PC-9 (cell line): ENCODE measurements at regions not wholly inside any gene's neighbourhood (a gene's known extent, or its start where the extent isn't known, plus 50 kb on each side); places are given as distances from the start of the nearest gene placed in this dataset.

Experiments
- BruUV-seq: library from RNA; stranded (reverse); fragments of 400-500 nt; replicated peaks from 2 replicates; lab custom pipeline; 2021; lab: Mats Ljungman, UMichigan
- CTCF ChIA-PET: fragments of 300-600 bp; sonication (Branson Sonifier 250); formaldehyde crosslinking; loops from one replicate; lab custom pipeline; 2022; ENCODE audit warnings: antibody characterized with exemption; lab: Charles Lee
- POLR2A ChIA-PET: fragments of 300-600 bp; sonication (Branson Sonifier 250); formaldehyde crosslinking; loops from one replicate; lab custom pipeline; 2022; ENCODE audit warnings: antibody characterized with exemption; ENCODE audit not compliant: unreplicated experiment; lab: Charles Lee
- DNase-seq, 2 experiments: peaks; one replicate each; pipeline versions ENCODE4 v3.0.0 to v3.0.0-alpha.2; 2015 to 2022; ENCODE audit warnings: mixed read lengths in 1 of 2
- H2AFZ ChIP-seq: fragments of 200-600 bp; sonication (generic); 2 replicates; pipeline ENCODE4 v1.8.1; 2017; ENCODE audit warnings: antibody characterized with exemption
- H3F3A ChIP-seq: fragments of 200-600 bp; sonication (generic); 2 replicates; pipeline ENCODE4 v1.8.1; 2017; ENCODE audit warnings: antibody characterized with exemption, mild to moderate bottlenecking, low read depth; ENCODE audit not compliant: insufficient read depth
- H3K27ac ChIP-seq: fragments of 200-600 bp; sonication (generic); 2 replicates; pipeline ENCODE4 v1.6.1; 2016; ENCODE audit warnings: mixed run types
- H3K27me3 ChIP-seq: fragments of 200-600 bp; sonication (generic); 2 replicates; pipeline ENCODE4 v1.6.1; 2016; ENCODE audit warnings: low read depth, mixed run types; ENCODE audit not compliant: insufficient read depth
- H3K36me3 ChIP-seq: fragments of 200-600 bp; sonication (generic); 2 replicates; pipeline ENCODE4 v1.6.1; 2016; ENCODE audit warnings: low read depth, mixed run types
- H3K4me1 ChIP-seq: fragments of 200-600 bp; sonication (generic); replicated peaks from 2 replicates; pipeline ENCODE4 v1.6.1; 2016; ENCODE audit warnings: mixed run types; ENCODE audit not compliant: insufficient read depth
- H3K4me2 ChIP-seq: fragments of 200-600 bp; sonication (generic); 2 replicates; pipeline ENCODE4 v1.6.1; 2017; ENCODE audit warnings: mixed run types
- H3K4me3 ChIP-seq: fragments of 200-600 bp; sonication (generic); 2 replicates; pipeline ENCODE4 v1.6.1; 2016; ENCODE audit warnings: mixed run types
- H3K79me2 ChIP-seq: fragments of 200-600 bp; sonication (generic); 2 replicates; pipeline ENCODE4 v1.6.1; 2017; ENCODE audit warnings: low read depth, mixed run types
- H3K9me2 ChIP-seq: fragments of 200-600 bp; sonication (generic); 2 replicates; pipeline ENCODE4 v1.8.1; 2017; ENCODE audit warnings: mild to moderate bottlenecking; ENCODE audit not compliant: insufficient read depth
- H3K9me3 ChIP-seq: fragments of 200-600 bp; sonication (generic); 2 replicates; pipeline ENCODE4 v1.8.1; 2016; ENCODE audit warnings: low read depth; ENCODE audit not compliant: insufficient read depth
- H4K20me1 ChIP-seq: fragments of 200-600 bp; sonication (generic); 2 replicates; pipeline ENCODE4 v1.8.1; 2017; ENCODE audit not compliant: insufficient read depth
- EZH2 ChIP-seq: fragments of 200-600 bp; sonication (generic); IDR thresholded peaks from 2 replicates; pipeline ENCODE4 v1.8.0; 2017; ENCODE audit warnings: antibody characterized with exemption, low read depth
- intact Hi-C: fragments of 100-400 bp; cut with micrococcal nuclease; formaldehyde crosslinking; loops from one replicate; pipeline ENCODE4 v1.10.0; 2022; ENCODE audit not compliant: unreplicated experiment
- TF ChIP-seq, protein P1 (sequence below): fragments of 200-600 bp; sonication (generic); conservative IDR thresholded peaks from 2 replicates; pipeline ENCODE4 v1.6.1; 2017; ENCODE audit warnings: mixed run types, antibody characterized with exemption, mild to moderate bottlenecking, moderate library complexity

DNA sequence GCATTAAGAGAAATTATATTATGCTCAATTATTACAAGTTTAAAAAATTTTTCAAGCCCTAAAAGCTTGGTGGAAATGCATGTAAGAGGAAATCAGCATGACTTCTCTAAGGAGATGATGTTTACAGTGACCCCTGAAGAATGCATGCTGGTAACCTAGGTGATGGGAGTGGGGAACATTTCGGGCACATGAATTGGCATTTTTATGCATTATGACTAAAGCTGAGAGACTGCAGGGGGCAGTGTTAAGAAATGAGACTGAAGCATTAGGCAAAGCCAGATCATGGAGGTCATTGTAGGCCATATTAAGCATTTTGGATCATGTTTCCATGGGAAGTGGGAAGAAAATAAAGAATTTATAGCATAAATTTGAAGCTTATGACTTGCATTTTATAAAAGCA, 421.3 kb downstream of the FAT4 start:
- TF ChIP-seq EZH2, result no peak
- TF ChIP-seq, protein P1, sequence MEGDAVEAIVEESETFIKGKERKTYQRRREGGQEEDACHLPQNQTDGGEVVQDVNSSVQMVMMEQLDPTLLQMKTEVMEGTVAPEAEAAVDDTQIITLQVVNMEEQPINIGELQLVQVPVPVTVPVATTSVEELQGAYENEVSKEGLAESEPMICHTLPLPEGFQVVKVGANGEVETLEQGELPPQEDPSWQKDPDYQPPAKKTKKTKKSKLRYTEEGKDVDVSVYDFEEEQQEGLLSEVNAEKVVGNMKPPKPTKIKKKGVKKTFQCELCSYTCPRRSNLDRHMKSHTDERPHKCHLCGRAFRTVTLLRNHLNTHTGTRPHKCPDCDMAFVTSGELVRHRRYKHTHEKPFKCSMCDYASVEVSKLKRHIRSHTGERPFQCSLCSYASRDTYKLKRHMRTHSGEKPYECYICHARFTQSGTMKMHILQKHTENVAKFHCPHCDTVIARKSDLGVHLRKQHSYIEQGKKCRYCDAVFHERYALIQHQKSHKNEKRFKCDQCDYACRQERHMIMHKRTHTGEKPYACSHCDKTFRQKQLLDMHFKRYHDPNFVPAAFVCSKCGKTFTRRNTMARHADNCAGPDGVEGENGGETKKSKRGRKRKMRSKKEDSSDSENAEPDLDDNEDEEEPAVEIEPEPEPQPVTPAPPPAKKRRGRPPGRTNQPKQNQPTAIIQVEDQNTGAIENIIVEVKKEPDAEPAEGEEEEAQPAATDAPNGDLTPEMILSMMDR, result no peak
- H3K27ac ChIP-seq, result no peak overlapping the region
- no peaks in the 10 kb centered on the region for H4K20me1 ChIP-seq
- POLR2A ChIA-PET, result no interaction called here
- 0 out of 2 replicates have a peak, but pooled peaks cover 4% of the 10 kb centered on the region for H3K4me1 ChIP-seq
- CTCF ChIA-PET, result no interaction called here
- no peak overlapping the region for H3K4me3 ChIP-seq
- H3K79me2 ChIP-seq, result no peaks in the 10 kb centered on the region
- H3K27me3 ChIP-seq, result no peaks in the 10 kb centered on the region
- H3K4me2 ChIP-seq, result no peak overlapping the region
- no peaks in the 10 kb centered on the region for H3K9me2 ChIP-seq
- no TSS peak for BruUV-seq
- intact Hi-C loops, result loop anchor here (10.0 kb wide), 1 partner anchor 351 kb away; no protein-coding TSS in a partner anchor
- no peak overlapping the region for H2AFZ ChIP-seq
- no peaks in the 10 kb centered on the region for H3F3A ChIP-seq
- no peaks in the 10 kb centered on the region for H3K9me3 ChIP-seq
- no peaks in the 10 kb centered on the region for H3K36me3 ChIP-seq
- peak in 1 of 2 experiments; percentile 2 for DNase-seq

DNA sequence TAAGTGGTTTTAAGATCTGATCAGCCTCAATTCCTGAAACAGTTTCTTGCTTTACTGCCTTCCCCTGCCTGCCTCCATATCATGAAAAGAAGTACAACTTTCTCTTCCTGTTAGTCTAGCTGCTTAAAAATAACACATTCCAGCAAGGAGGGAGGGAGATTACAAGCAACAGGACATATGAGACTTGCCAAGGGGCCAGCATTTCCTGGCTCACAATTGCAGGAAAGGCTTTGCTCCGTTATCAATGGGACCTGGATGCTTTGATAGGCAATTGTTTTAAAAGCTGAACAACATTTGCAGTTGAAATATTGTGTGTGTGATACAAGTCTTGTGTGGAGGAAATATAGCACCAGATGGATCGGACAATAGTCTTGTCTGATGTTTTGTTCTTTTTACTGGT, 425.0 kb downstream of the FAT4 start:
- Histone ChIP-seq H2AFZ (no peak overlapping the region), H3K9me3 (no peaks in the 10 kb centered on the region), H3K4me3 (no peak overlapping the region), H3K79me2 (no peaks in the 10 kb centered on the region), H3F3A (no peaks in the 10 kb centered on the region), H3K4me2 (no peak overlapping the region), H3K36me3 (no peaks in the 10 kb centered on the region), H3K27ac (no peak overlapping the region), H3K27me3 (no peaks in the 10 kb centered on the region), H3K4me1 (0 out of 2 replicates have a peak, but pooled peaks cover 4% of the 10 kb centered on the region), H4K20me1 (no peaks in the 10 kb centered on the region), H3K9me2 (no peaks in the 10 kb centered on the region)
- intact Hi-C loops, result loop anchor here (10.0 kb wide), 1 partner anchor 355 kb away; no protein-coding TSS in a partner anchor
- no peak for TF ChIP-seq EZH2
- TF ChIP-seq, protein P1, result no peak
- DNase-seq, result no peak
- BruUV-seq, result no TSS peak
- CTCF ChIA-PET, result interaction anchor here (0.5 kb wide), 1 partner anchor 948 kb away, joined by 4 read pairs; no protein-coding TSS in a partner anchor
- POLR2A ChIA-PET, result no interaction called here

DNA sequence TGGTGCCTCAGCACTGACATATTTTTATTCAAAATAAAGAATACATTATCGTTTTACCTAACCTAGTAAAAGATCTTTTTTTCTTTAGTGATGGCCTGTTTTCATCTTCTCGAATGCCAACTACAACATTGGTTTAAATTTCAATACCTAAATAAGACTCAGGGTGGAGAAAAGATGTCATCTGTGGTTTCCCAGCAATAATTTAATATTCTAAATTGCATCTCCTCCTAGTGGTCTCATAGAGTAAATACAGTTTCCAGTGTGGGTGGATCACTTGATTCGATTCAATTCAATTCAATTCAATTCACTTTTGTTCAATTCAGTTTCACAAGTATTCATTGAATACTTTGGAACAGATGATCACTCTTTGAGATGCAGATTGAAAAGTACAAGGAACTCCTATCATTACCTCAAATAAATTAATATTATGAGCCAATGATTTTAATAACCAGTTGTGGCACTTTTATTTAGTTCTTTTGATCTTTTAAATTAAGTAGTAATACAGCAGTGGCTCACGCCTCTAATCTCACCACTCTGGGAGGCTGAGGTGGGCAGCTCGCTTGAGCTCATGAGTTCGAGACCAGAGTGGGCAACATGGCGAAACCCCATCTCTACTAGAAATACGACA, 427.2 kb downstream of the FAT4 start:
- ChIA-PET CTCF (no interaction called here), POLR2A (no interaction called here)
- no peak overlapping the region for H3K27ac ChIP-seq
- intact Hi-C loops, result no loop called here
- no peaks in the 10 kb centered on the region for H3F3A ChIP-seq
- H3K36me3 ChIP-seq, result no peaks in the 10 kb centered on the region
- no peak overlapping the region for H2AFZ ChIP-seq
- H3K9me2 ChIP-seq, result no peaks in the 10 kb centered on the region
- no peak for TF ChIP-seq EZH2
- TF ChIP-seq, protein P1, result peak; percentile 83
- no peak overlapping the region for H3K4me2 ChIP-seq
- DNase-seq, result no peak
- H3K27me3 ChIP-seq, result no peaks in the 10 kb centered on the region
- H3K9me3 ChIP-seq, result no peaks in the 10 kb centered on the region
- no peaks in the 10 kb centered on the region for H3K79me2 ChIP-seq
- no peaks in the 10 kb centered on the region for H4K20me1 ChIP-seq
- H3K4me3 ChIP-seq, result no peak overlapping the region
- H3K4me1 ChIP-seq, result no peaks in the 10 kb centered on the region
- no TSS peak for BruUV-seq
